RKO (cell line): ENCODE measurements at regions not wholly inside any gene's neighbourhood (a gene's known extent, or its start where the extent isn't known, plus 50 kb on each side); places are given as distances from the start of the nearest gene placed in this dataset.
"Not testable (repeated sequence)": the region's sequence is repeated elsewhere in the genome, so short reads cannot be mapped to it uniquely, and the experiment has no call there.

ENCODE experiments used
- DNase-seq: peaks from one replicate; pipeline ENCODE4 v3.0.0-alpha.2; 2016; ENCODE audit warnings: low spot score

- DNase-seq, result no peak
Observed at GRCh38 chr6:147977851-147978465, 364.7 kb upstream of the SASH1 start.

- DNase-seq, result no peak
Observed at GRCh38 chr6:147979966-147980365, 362.7 kb upstream of the SASH1 start.

- DNase-seq, result no peak
Observed at GRCh38 chr6:147983581-147984366, 358.9 kb upstream of the SASH1 start.

GRCh38 chr6:147986846-147987245, 355.8 kb upstream of the SASH1 start:
- no peak for DNase-seq

GRCh38 chr6:147990159-147990558, 352.5 kb upstream of the SASH1 start:
- no peak for DNase-seq

GRCh38 chr6:147991961-147992360, 350.7 kb upstream of the SASH1 start:
- no peak for DNase-seq

DNA sequence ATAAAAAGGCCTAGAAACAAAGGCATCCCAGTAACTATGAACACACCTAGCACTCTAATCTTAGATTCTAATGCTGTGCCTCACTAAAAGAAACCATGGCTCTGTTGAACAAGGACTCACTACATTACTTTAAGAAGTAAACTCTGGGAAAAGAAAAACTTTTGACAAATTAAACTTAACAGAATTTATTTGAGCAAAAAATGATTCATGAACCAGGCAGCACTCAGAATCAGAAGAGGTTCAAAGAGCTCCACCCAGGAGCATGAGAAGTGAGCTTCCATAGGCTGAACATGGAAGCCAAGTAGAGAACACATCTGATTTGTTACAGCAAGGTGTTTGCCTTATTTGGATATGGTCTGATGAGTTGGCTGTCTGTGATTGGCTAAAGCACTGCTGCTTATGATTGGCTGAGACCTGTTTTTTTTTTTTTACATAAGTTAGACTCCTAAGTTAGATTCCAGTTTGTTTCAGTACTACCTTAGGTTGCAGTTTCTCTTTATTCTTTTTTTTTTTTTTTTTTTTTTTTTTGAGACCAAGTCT, 343.6 kb upstream of the SASH1 start:
- peak; percentile 26 for DNase-seq

DNA sequence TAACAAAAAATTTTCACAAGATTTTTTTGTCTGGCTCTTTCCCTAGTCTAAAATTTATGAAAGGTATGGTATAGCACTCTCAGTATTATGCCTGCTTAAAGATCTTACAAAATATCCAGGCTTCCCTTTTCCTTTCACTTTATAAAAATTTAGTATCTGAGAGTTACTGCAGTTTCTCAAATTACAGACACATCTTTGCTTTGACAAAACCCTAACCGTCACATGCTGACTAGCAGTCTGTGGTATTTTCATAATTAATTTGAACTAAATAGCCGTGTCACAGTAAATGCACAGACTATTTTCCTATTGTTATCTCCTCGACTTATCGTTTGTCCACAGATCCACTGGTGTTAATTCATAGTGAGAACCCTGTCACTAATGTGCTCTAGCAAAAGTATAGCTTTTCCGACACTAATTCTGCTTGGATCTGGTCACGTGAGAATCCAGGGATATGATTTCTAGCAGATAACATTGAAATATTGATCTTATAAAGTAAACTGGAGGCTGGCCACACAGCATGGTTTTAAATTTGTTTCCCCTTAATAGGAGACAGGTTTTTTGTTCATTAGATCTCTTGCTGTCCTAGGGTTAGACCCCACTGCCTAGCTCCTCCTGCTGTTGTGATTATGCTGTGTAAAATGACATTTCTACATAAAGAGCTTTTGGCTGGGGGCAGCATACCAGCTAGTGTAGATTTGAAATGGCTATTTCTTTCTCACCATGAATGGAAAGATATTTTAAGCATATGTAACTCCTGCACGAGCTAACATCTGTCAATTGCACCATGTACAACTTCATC, 340.6 kb upstream of the SASH1 start:
- no peak for DNase-seq

- no peak for DNase-seq
Observed at GRCh38 chr6:148004651-148005050, 338.0 kb upstream of the SASH1 start.

- DNase-seq, result no peak
Observed at GRCh38 chr6:148005806-148006205, 336.8 kb upstream of the SASH1 start.

GRCh38 chr6:148010516-148010915, 332.1 kb upstream of the SASH1 start:
- not testable (repeated sequence) for DNase-seq

GRCh38 chr6:148016013-148016412, 326.6 kb upstream of the SASH1 start:
- no peak for DNase-seq

DNA sequence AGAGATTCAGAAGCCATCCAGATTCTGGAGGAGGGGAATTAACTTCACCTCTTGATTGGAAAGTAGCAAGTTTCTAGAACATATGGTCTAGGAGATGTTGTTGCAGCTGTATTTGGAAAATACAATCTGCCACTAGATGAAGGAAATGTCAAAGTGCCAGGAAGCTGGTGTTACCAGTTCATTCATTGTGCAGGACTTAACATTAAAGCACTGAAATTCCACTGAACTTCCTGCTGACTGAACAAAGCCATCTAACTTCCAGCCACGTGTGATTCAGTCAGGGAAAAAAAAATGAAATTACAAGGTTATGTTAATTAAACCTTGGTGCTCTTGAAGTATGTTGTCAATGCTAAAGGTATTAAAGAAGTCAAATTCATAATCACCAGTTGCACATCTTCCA, 321.5 kb upstream of the SASH1 start:
- no peak for DNase-seq

- DNase-seq, result no peak
Observed at GRCh38 chr6:148021699-148022098, 320.9 kb upstream of the SASH1 start.

- not testable (repeated sequence) for DNase-seq
Observed at GRCh38 chr6:148022279-148022678, 320.4 kb upstream of the SASH1 start.

DNA sequence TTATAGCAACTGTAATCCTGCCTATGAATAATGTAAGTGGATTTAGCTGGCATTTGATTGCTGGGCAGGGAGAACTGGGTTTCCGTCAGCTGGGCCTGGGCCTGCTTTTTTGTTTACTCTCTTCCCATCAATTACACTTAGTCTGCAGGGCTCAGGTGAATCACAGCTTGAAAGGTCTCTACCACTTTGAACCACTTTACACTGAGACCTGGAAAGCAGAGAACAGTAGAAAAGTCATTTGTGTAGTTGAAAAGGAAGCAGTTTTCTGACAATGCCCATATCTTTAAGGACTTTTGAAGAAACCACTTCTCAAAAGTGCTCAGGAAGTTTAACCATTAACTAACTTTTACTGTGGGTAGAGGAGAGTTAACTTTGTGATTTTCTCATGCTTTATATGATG, 315.4 kb upstream of the SASH1 start:
- DNase-seq, result no peak

- no peak for DNase-seq
Observed at GRCh38 chr6:148035806-148036390, 306.7 kb upstream of the SASH1 start.

DNA sequence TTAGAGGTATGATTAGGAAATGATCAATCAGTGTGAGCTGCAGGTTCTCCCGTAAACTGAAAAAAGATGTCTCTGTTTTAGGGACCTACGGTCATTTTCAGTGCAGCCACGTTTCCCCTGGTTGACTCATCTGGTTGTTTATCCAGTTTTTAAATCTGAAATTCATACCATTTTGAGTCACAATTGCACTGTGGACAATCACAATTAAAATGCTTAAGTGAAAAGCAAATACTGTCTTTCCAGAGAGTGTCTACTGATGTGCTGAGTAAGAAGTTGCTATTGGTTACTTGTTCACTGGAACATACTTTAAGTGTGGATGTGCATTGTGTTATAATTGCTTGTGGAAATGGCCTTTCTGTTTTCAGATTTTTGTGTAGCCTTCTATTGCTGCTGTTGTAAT, 305.1 kb upstream of the SASH1 start:
- no peak for DNase-seq

DNA sequence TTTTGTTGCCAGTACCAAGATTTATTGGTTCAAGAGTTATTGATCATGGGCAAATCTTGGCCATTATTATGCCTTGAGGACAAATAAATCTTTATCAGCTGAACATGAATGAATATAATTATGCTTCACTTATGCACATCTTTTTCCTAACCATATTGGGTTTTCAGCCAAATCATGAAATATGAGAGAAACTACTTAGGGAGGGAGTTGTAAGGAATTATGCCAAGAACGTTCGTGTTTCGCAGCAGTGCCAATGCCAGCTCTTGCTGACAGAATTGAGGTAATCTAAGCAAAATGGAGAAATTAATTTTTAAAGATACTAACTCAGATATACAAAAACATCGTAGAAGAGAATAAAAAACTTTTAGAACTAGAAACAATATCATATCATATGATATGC, 301.1 kb upstream of the SASH1 start:
- no peak for DNase-seq

GRCh38 chr6:148042536-148042935, 300.1 kb upstream of the SASH1 start:
- no peak for DNase-seq

DNA sequence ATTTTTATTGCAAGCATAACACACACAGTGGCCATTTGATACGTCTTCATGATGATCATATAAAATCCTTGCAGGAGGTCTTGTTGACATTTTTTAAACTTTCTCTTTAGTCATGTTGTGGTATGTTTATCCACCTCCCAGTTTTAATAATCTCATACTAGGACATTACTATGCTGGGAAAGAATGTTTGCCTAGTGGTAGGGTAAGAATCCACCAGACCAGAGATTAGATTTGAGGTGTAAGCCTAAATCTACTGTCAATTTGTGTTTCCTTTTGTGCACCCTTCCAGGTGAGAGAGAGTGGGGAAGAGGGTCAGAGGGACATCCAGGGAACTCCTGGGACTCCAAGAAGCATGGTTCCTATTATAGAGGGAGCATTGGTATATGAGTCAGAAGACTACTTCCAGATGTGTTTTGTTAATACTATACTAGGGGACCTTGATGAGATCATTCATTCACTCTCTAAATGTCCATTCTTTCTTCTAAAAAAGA, 298.3 kb upstream of the SASH1 start:
- DNase-seq, result no peak

- no peak for DNase-seq
Observed at GRCh38 chr6:148044921-148045320, 297.7 kb upstream of the SASH1 start.
